ENCODE measurements at regions not wholly inside any gene's neighbourhood (a gene's known extent, or its start where the extent isn't known, plus 50 kb on each side); places are given as distances from the start of the nearest gene placed in this dataset.
"Not testable (repeated sequence)": the region's sequence is repeated elsewhere in the genome, so short reads cannot be mapped to it uniquely, and the experiment has no call there.

DNA sequence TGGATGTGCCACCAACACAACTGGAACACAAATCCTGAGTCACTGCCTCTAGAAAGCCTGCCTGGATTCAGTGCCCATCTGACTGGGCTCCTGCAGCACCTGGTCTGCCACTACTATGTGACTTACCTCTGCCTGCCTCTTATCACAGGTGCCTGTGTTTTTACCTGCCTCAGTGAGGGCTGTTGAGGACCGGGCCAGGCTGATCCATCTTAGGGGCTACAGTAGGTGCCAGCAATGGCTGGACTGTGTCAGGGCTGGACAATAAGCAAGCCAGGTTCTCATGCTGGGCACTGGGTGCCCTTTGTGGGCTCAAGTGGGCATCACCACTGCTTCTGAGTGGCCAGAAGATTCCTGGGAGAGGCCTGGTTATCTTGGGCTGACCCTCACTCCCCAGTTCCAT, 948.6 kb upstream of the TPTE start:
- ATAC-seq (ENCODE audit: low FRiP score); H3K4me3 ChIP-seq (ENCODE audit: low read length in 2 of 2); H3K4me1 ChIP-seq (ENCODE audit: control insufficient read depth in 1 of 2, insufficient read depth in 2 of 2, low read length in 2 of 2); H3K27me3 ChIP-seq (ENCODE audit: control insufficient read depth in 1 of 2, insufficient read depth in 2 of 2, low read length in 1 of 2); H3K9me3 ChIP-seq (ENCODE audit: control insufficient read depth, low read length); H3K27ac ChIP-seq (ENCODE audit: low read depth in 1 of 2, low read length in 2 of 2); H3K36me3 ChIP-seq (ENCODE audit: control insufficient read depth in 1 of 2, insufficient read depth in 2 of 2, low read length in 1 of 2); intact Hi-C loops (cut with DNase I): not testable (repeated sequence)
- 66 to 75% methylated on average over 1 of the region's 1 CpG for WGBS, 2 donors
- peak in 1 of 2 donors; percentile 47 for DNase-seq

DNA sequence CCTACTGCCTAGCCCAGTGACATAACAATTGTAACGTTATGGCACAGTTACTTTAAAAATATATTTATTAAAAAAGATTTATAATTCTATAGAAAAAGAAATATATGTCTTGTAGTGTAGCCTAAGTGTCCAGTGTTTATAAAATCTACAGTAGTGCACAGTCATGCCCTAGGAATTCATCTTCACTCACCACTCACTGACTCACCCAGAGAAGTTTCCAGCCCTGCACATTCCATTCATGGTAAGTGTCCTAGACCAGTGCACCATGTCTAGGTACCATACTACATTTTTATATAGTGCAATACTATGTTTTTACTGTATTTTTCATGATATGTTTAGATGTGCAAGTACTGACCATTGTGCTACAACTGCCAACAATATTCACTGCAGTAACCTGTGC, 947.9 kb upstream of the TPTE start:
- no CpG with 5 or more reads among the region's 1 CpG for WGBS, 2 donors
- H3K4me1 ChIP-seq (ENCODE audit: control insufficient read depth in 1 of 2, insufficient read depth in 2 of 2, low read length in 2 of 2); intact Hi-C loops (cut with DNase I); H3K27ac ChIP-seq (ENCODE audit: low read depth in 1 of 2, low read length in 2 of 2); H3K36me3 ChIP-seq (ENCODE audit: control insufficient read depth in 1 of 2, insufficient read depth in 2 of 2, low read length in 1 of 2); H3K4me3 ChIP-seq (ENCODE audit: low read length in 2 of 2); ATAC-seq (ENCODE audit: low FRiP score); H3K27me3 ChIP-seq (ENCODE audit: control insufficient read depth in 1 of 2, insufficient read depth in 2 of 2, low read length in 1 of 2); DNase-seq; H3K9me3 ChIP-seq (ENCODE audit: control insufficient read depth, low read length): not testable (repeated sequence)

DNA sequence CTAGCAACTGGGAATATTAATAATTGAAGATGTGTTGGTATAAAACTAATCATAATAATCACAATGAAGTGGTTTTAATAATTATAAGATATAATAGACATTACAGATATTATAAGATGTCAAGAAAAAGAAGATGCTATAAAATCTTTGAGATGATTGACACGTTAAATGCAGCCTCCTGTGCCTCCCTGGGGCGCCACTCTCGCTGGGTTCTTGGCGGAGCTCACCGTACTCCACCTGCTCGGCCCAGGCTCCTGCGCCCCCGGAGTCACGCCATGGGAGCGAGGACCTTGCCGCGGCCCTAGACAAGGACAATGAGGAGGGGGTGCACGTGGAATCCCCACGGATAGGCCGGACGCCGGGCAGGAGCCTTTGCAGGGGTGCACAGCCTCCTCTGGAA, 942.1 kb upstream of the TPTE start:
- peak in 1 of 2 donors; percentile 33 for DNase-seq
- H3K36me3 ChIP-seq (ENCODE audit: control insufficient read depth in 1 of 2, insufficient read depth in 2 of 2, low read length in 1 of 2); H3K27ac ChIP-seq (ENCODE audit: low read depth in 1 of 2, low read length in 2 of 2); intact Hi-C loops (cut with DNase I); H3K4me3 ChIP-seq (ENCODE audit: low read length in 2 of 2); H3K9me3 ChIP-seq (ENCODE audit: control insufficient read depth, low read length); H3K4me1 ChIP-seq (ENCODE audit: control insufficient read depth in 1 of 2, insufficient read depth in 2 of 2, low read length in 2 of 2); ATAC-seq (ENCODE audit: low FRiP score); H3K27me3 ChIP-seq (ENCODE audit: control insufficient read depth in 1 of 2, insufficient read depth in 2 of 2, low read length in 1 of 2): not testable (repeated sequence)
- WGBS, 2 donors: 74 to 79% methylated on average over 12 of the region's 17 CpGs

DNA sequence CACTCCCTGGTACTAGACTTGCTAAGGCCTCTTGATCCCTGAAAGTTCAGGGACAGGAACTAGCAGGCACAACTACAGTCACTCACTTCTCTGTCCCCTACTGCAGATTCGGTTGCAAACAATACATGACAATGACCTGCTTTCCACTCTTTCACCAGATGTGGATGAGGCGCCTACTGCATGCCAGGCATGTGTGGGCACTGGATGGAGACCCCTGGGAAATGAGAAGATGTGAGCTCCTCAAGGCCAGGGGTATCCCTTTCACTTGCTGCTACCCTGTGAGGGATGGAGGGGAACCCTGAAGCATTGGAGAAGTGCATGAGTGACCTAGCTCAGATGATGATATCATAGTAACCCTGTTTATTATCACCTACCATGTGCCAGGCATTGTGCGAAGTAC, 933.4 kb upstream of the TPTE start:
- H3K4me3 ChIP-seq (ENCODE audit: low read length in 2 of 2); intact Hi-C loops (cut with DNase I); H3K4me1 ChIP-seq (ENCODE audit: control insufficient read depth in 1 of 2, insufficient read depth in 2 of 2, low read length in 2 of 2); H3K27me3 ChIP-seq (ENCODE audit: control insufficient read depth in 1 of 2, insufficient read depth in 2 of 2, low read length in 1 of 2); ATAC-seq (ENCODE audit: low FRiP score); DNase-seq; H3K36me3 ChIP-seq (ENCODE audit: control insufficient read depth in 1 of 2, insufficient read depth in 2 of 2, low read length in 1 of 2); H3K9me3 ChIP-seq (ENCODE audit: control insufficient read depth, low read length); H3K27ac ChIP-seq (ENCODE audit: low read depth in 1 of 2, low read length in 2 of 2): not testable (repeated sequence)
- 37 to 43% methylated on average over 2 of the region's 3 CpGs for WGBS, 2 donors

DNA sequence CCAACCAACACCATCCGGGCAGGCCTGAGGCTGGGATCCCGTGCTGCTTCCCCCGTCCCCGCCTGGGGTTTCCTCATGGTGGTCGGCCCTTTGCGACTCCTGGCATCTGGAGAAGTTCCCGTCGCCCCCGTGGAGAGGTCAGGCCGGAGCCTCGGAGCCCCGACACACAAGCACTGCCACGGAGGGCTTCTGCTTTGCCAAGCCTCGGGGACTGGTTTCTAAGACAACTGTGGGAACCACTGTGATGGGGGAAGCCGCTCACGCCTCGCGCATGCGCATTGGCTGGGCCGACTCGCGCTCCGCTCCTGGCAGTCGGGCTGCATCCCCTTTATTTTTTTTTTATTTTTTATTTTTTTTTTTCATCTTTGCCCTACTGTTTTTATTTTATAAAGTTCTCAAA, 928.8 kb upstream of the TPTE start:
- intact Hi-C loops (cut with DNase I); ATAC-seq (ENCODE audit: low FRiP score); H3K4me1 ChIP-seq (ENCODE audit: control insufficient read depth in 1 of 2, insufficient read depth in 2 of 2, low read length in 2 of 2); H3K9me3 ChIP-seq (ENCODE audit: control insufficient read depth, low read length); H3K4me3 ChIP-seq (ENCODE audit: low read length in 2 of 2); H3K36me3 ChIP-seq (ENCODE audit: control insufficient read depth in 1 of 2, insufficient read depth in 2 of 2, low read length in 1 of 2); H3K27ac ChIP-seq (ENCODE audit: low read depth in 1 of 2, low read length in 2 of 2); H3K27me3 ChIP-seq (ENCODE audit: control insufficient read depth in 1 of 2, insufficient read depth in 2 of 2, low read length in 1 of 2): not testable (repeated sequence)
- WGBS, 2 donors: 80 to 83% methylated on average over 14 to 20 of the region's 24 CpGs
- peak in 1 of 2 donors; percentile 58 for DNase-seq

DNA sequence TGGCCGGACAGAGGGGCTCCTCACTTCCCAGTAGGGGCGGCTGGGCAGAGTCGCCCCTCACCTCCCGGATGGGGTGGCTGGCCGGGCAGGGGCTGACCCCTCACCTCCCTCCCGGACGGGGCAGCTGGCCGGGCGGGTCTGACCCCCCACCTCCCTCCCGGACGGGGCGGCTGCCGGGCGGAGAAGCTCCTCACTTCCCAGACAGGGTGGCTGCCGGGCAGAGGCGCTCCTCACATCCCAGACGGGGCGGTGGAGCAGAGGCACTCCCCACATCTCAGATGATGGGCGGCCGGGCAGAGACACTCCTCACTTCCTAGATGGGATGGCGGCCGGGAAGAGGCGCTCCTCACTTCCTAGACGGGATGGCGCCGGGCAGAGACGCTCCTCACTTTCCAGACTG, 927.7 kb upstream of the TPTE start:
- ATAC-seq (ENCODE audit: low FRiP score); H3K27ac ChIP-seq (ENCODE audit: low read depth in 1 of 2, low read length in 2 of 2); H3K9me3 ChIP-seq (ENCODE audit: control insufficient read depth, low read length); intact Hi-C loops (cut with DNase I); H3K4me3 ChIP-seq (ENCODE audit: low read length in 2 of 2); H3K4me1 ChIP-seq (ENCODE audit: control insufficient read depth in 1 of 2, insufficient read depth in 2 of 2, low read length in 2 of 2); H3K27me3 ChIP-seq (ENCODE audit: control insufficient read depth in 1 of 2, insufficient read depth in 2 of 2, low read length in 1 of 2); H3K36me3 ChIP-seq (ENCODE audit: control insufficient read depth in 1 of 2, insufficient read depth in 2 of 2, low read length in 1 of 2): not testable (repeated sequence)
- peak; percentile 29 to 67 for DNase-seq
- 80 to 82% methylated on average over 13 to 16 of the region's 27 CpGs for WGBS, 2 donors

DNA sequence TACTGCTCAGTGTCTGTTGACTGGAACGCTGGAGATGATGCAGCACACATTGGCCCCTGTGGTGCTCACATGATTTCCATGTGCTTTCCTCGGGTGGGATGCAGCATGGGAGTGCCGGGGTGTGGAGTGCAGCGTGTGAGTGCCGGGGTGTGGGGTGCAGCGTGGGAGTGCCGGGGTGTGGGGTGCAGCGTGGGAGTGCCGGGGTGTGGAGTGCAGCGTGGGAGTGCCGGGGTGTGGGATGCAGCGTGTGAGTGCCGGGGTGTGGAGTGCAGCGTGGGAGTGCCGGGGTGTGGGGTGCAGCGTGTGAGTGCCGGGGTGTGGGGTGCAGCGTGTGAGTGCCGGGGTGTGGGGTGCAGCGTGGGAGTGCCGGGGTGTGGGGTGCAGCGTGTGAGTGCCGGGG, 907.4 kb upstream of the TPTE start:
- WGBS, 2 donors: 81 to 86% methylated on average over 14 to 23 of the region's 23 CpGs
- H3K4me3 ChIP-seq (ENCODE audit: low read length in 2 of 2): not testable (repeated sequence)

DNA sequence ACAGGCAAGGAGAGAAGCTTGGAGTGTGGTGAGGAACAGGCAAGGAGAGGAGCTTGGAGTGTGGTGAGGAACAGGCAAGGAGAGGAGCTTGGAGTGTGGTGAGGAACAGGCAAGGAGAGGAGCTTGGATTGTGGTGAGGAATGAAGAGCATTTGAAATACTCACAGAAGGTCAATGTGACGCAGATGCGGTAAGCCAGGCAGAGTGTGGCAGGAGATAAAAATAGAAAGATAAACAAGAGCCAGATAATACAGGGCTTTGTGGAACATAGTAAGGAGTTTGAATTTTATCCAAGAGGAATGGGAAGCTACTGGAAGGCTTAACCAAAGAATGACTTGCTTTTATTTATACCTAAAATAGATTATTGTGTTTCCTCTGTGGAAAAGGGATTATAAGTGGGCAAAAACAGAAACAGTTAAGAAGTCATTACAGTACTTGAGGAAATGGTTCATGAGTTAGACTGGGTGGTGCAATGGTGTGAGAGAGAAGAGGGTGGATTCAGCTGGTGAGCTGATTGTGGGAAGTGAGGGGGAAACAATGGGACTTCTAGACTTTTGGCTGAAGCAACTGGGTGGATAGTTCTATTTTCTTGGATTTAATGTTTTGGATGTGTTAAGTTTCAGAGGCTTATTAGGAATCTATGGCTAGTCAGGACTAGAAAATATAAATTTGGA, 900.1 kb upstream of the TPTE start:
- H3K27ac ChIP-seq (ENCODE audit: low read depth in 1 of 2, low read length in 2 of 2); H3K36me3 ChIP-seq (ENCODE audit: control insufficient read depth in 1 of 2, insufficient read depth in 2 of 2, low read length in 1 of 2); H3K9me3 ChIP-seq (ENCODE audit: control insufficient read depth, low read length); H3K4me1 ChIP-seq (ENCODE audit: control insufficient read depth in 1 of 2, insufficient read depth in 2 of 2, low read length in 2 of 2); H3K27me3 ChIP-seq (ENCODE audit: control insufficient read depth in 1 of 2, insufficient read depth in 2 of 2, low read length in 1 of 2); DNase-seq; ATAC-seq (ENCODE audit: low FRiP score); intact Hi-C loops (cut with DNase I); H3K4me3 ChIP-seq (ENCODE audit: low read length in 2 of 2): not testable (repeated sequence)
- no CpG with 5 or more reads among the region's 2 CpGs for WGBS, 2 donors

More for the DNA sequence above, 907.4 kb upstream of the TPTE start:
- intact Hi-C loops (cut with DNase I); H3K4me1 ChIP-seq (ENCODE audit: control insufficient read depth in 1 of 2, insufficient read depth in 2 of 2, low read length in 2 of 2); H3K9me3 ChIP-seq (ENCODE audit: control insufficient read depth, low read length); H3K36me3 ChIP-seq (ENCODE audit: control insufficient read depth in 1 of 2, insufficient read depth in 2 of 2, low read length in 1 of 2); DNase-seq; H3K27ac ChIP-seq (ENCODE audit: low read depth in 1 of 2, low read length in 2 of 2); H3K27me3 ChIP-seq (ENCODE audit: control insufficient read depth in 1 of 2, insufficient read depth in 2 of 2, low read length in 1 of 2); ATAC-seq (ENCODE audit: low FRiP score): not testable (repeated sequence)

DNA sequence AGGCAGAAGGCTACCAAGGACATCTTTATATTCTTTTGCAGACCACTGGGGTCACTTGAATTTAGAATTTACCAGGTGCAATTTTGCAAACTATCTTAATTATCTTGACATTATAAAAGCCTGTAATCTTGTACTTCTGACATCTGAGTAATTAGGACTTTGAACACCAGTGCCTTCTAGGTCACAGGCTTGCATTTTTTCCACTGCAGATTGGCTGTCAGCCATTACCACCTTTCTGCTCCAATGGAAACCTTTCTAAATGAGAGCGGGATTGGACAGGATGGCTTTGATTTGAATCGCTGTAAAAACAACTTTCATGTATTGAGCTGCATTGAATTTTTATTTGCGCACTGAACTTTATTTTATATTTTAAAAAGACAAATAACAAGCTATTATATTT, 893.3 kb upstream of the TPTE start:
- H3K27me3 ChIP-seq (ENCODE audit: control insufficient read depth in 1 of 2, insufficient read depth in 2 of 2, low read length in 1 of 2); H3K27ac ChIP-seq (ENCODE audit: low read depth in 1 of 2, low read length in 2 of 2); DNase-seq; H3K36me3 ChIP-seq (ENCODE audit: control insufficient read depth in 1 of 2, insufficient read depth in 2 of 2, low read length in 1 of 2); H3K4me3 ChIP-seq (ENCODE audit: low read length in 2 of 2); H3K4me1 ChIP-seq (ENCODE audit: control insufficient read depth in 1 of 2, insufficient read depth in 2 of 2, low read length in 2 of 2); H3K9me3 ChIP-seq (ENCODE audit: control insufficient read depth, low read length); ATAC-seq (ENCODE audit: low FRiP score); intact Hi-C loops (cut with DNase I): not testable (repeated sequence)
- 81 to 85% methylated on average over 1 to 2 of the region's 3 CpGs for WGBS, 2 donors

Data from aorta (tissue), 5 donors.